ENCODE measurements at regions not wholly inside any gene's neighbourhood (a gene's known extent, or its start where the extent isn't known, plus 50 kb on each side); places are given as distances from the start of the nearest gene placed in this dataset.

DNA sequence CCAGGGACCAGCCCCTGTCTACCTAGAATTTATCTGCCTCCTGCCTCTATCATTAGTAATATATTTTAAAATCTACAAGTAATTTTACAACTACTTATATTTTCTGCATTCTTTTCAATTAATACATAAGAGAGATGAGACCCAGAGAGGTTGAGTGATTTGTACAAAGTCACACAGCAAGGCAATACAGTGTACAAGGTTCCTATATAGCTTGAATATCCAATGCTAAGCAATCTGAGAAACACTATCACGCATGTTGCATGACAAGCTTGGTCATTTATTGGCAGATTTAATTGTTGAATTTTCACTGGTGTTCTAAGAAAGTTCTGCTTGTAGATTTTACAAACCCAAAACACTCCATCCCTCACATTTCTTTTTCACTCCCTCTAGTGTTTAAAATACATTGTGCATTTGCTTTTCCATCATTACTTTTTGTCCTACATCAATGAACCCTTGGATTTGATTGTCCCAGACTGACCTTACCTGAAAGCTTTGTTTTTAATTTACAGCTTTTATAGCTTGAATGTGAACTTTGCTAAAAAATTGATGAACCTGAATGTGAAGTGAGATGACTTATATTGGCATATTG is 520.9 kb upstream of the CITED2 start:
- TF ChIP-seq, protein P1, sequence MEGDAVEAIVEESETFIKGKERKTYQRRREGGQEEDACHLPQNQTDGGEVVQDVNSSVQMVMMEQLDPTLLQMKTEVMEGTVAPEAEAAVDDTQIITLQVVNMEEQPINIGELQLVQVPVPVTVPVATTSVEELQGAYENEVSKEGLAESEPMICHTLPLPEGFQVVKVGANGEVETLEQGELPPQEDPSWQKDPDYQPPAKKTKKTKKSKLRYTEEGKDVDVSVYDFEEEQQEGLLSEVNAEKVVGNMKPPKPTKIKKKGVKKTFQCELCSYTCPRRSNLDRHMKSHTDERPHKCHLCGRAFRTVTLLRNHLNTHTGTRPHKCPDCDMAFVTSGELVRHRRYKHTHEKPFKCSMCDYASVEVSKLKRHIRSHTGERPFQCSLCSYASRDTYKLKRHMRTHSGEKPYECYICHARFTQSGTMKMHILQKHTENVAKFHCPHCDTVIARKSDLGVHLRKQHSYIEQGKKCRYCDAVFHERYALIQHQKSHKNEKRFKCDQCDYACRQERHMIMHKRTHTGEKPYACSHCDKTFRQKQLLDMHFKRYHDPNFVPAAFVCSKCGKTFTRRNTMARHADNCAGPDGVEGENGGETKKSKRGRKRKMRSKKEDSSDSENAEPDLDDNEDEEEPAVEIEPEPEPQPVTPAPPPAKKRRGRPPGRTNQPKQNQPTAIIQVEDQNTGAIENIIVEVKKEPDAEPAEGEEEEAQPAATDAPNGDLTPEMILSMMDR (IDR thresholded peaks at IDR 0.05), result peak in 2 of 6 experiments; percentile 8 to 14
- no peak for TF ChIP-seq POLR2A (IDR thresholded peaks at IDR 0.05)
- Histone ChIP-seq H3K27me3 (no peaks in the 10 kb centered on the region), H3K9me3 (no peaks in the 10 kb centered on the region), H3K36me3 (no peaks in the 10 kb centered on the region), H3K4me3 (no peak overlapping the region), H3K27ac (no peak overlapping the region), H3K4me1 (no peaks in the 10 kb centered on the region)
- no peak for DNase-seq

DNA sequence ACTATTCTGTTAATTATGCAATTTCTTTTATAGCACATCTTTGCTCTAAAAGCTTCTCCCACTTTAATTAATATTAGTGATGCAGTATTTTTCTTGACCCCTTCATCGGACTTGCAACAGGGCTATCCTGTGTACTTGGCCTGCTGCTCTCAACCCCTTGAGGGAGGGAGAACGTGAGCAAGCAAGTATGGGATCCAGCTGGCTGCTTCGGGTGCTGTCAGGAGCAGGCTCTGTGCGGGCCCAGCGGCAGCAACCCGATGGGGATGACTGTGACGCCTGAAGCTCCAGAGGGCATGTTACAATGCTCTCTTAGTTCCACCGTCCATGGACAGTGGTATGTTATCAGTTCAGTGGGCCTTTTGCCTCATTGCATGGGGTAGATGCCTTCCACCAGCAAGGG is 519.8 kb upstream of the CITED2 start:
- Histone ChIP-seq H3K4me1 (no peaks in the 10 kb centered on the region), H3K4me3 (no peak overlapping the region), H3K27ac (no peak overlapping the region), H3K27me3 (no peaks in the 10 kb centered on the region), H3K9me3 (no peaks in the 10 kb centered on the region), H3K36me3 (no peaks in the 10 kb centered on the region)
- DNase-seq, result no peak
- TF ChIP-seq, protein P1 (IDR thresholded peaks at IDR 0.05), result no peak
- no peak for TF ChIP-seq POLR2A (IDR thresholded peaks at IDR 0.05)

DNA sequence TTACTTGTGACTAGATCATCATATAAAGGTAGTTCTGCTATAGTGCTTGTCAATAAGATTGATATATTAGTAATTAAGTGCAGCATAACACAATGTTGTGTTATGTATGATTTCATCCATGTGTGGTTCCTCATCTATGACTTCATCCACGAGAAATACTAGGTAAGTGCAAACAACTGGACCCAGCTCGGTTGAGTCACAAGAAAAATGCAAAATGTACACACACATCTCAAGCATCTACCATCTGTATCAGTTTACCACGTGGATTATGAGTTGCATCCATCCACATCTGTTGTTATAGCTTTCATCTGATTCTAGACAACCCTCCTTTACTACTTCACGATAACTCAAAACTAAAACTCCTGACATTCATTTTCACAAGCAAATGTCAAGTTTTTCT is 517.0 kb upstream of the CITED2 start:
- Histone ChIP-seq H3K4me1 (no peaks in the 10 kb centered on the region), H3K9me3 (no peaks in the 10 kb centered on the region), H3K4me3 (no peak overlapping the region), H3K36me3 (no peaks in the 10 kb centered on the region), H3K27me3 (no peaks in the 10 kb centered on the region), H3K27ac (no peak overlapping the region)
- no peak for TF ChIP-seq POLR2A (IDR thresholded peaks at IDR 0.05)
- TF ChIP-seq, protein P1 (IDR thresholded peaks at IDR 0.05), result no peak
- DNase-seq, result no peak

DNA sequence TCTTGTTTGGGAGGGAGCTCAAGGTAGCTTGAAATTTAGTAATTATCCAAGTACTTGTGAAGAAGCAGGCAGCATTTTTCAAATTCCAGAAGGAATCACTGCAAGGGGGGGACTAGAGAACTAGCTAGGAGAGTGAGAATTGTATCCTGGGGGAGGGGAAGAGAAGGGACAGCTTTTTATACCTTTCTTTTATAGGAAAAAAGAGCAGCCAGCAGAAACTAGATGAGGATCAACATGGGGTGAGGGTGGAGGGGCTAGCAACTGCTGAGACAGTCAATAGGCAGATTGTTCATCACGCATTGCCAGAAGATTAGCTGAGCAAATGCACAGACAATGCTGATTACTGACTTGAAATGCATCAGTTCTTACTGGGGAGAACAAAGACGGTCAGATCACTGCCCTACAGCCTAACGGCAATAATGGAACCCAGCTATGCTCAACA is 514.3 kb upstream of the CITED2 start:
- DNase-seq, result no peak
- H3K27ac ChIP-seq, result no peak overlapping the region
- no peak overlapping the region for H3K4me3 ChIP-seq
- peaks cover 0 to 4% (median 0%) of the 10 kb centered on the region in 4 donors for H3K4me1 ChIP-seq
- no peak for TF ChIP-seq POLR2A (IDR thresholded peaks at IDR 0.05)
- TF ChIP-seq, protein P1 (IDR thresholded peaks at IDR 0.05), result no peak
- no peaks in the 10 kb centered on the region for H3K27me3 ChIP-seq
- H3K9me3 ChIP-seq, result no peaks in the 10 kb centered on the region
- H3K36me3 ChIP-seq, result no peaks in the 10 kb centered on the region

DNA sequence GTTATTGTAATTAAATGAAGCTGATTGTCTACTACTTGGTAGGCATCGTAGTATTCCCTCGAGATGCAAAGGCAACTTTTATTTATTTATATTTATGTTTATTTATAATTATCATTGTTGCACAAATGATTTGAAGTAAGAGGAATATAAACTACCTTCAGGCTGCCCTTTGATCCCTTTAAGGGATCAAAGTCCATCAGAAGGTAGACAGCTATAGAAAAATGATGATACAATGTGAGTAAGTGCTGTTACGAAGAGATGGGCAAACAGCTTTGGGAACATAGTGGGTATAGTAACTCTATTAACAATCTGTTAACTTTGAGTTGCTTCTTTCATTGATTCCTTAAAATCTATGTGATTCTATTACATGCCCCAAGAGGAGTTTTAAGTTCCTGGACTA is 512.8 kb upstream of the CITED2 start:
- peaks cover 0 to 15% (median 6%) of the 10 kb centered on the region in 4 donors for H3K4me1 ChIP-seq
- no peak for TF ChIP-seq POLR2A (IDR thresholded peaks at IDR 0.05)
- TF ChIP-seq, protein P1 (IDR thresholded peaks at IDR 0.05), result no peak
- no peak for DNase-seq

DNA sequence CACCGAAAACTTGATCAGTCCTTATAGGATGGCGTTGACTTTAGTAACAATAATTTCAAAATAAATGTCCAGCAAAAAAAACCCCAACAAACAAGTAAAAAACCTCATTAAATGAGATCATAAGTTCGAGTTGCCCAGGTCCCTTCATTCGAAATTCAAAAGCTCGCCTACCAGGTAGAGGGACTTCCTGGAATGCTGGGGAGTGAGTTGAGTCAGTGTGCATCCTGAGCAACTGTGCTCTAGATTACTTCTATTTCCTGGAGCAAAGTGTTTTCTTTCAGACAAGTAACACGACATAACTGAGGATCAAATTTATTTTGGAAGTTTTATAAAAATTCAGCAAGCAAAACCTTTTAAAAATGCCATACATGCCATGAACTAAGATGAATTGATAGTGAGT is 511.9 kb upstream of the CITED2 start:
- no peaks in the 10 kb centered on the region for H3K36me3 ChIP-seq
- TF ChIP-seq, protein P1 (IDR thresholded peaks at IDR 0.05), result no peak
- no peak for TF ChIP-seq POLR2A (IDR thresholded peaks at IDR 0.05)
- no peak overlapping the region for H3K27ac ChIP-seq
- no peaks in the 10 kb centered on the region for H3K9me3 ChIP-seq
- no peaks in the 10 kb centered on the region for H3K27me3 ChIP-seq
- H3K4me1 ChIP-seq, result peaks cover 0 to 19% (median 6%) of the 10 kb centered on the region in 4 donors
- no peak overlapping the region for H3K4me3 ChIP-seq
- no peak for DNase-seq

More for the DNA sequence above, 512.8 kb upstream of the CITED2 start:
- H3K27ac ChIP-seq, result no peak overlapping the region
- no peak overlapping the region for H3K4me3 ChIP-seq
- H3K9me3 ChIP-seq, result no peaks in the 10 kb centered on the region
- H3K36me3 ChIP-seq, result no peaks in the 10 kb centered on the region
- no peaks in the 10 kb centered on the region for H3K27me3 ChIP-seq

Data from Peyer's patch (tissue), 4 donors.